GM20000 (cell line): ENCODE measurements at regions not wholly inside any gene's neighbourhood (a gene's known extent, or its start where the extent isn't known, plus 50 kb on each side); places are given as distances from the start of the nearest gene placed in this dataset.
"Not testable (repeated sequence)": the region's sequence is repeated elsewhere in the genome, so short reads cannot be mapped to it uniquely, and the experiment has no call there.

ENCODE experiments used
- DNase-seq: peaks from one replicate; pipeline ENCODE4 v3.0.0; 2012; ENCODE audit warnings: low spot score
- TF ChIP-seq, protein P1 (sequence below): IDR thresholded peaks from 2 replicates; pipeline ENCODE4 v1.5.1; 2012; ENCODE audit warnings: mild to moderate bottlenecking, control low read depth; ENCODE audit errors: extremely low read depth, missing control alignments

DNA sequence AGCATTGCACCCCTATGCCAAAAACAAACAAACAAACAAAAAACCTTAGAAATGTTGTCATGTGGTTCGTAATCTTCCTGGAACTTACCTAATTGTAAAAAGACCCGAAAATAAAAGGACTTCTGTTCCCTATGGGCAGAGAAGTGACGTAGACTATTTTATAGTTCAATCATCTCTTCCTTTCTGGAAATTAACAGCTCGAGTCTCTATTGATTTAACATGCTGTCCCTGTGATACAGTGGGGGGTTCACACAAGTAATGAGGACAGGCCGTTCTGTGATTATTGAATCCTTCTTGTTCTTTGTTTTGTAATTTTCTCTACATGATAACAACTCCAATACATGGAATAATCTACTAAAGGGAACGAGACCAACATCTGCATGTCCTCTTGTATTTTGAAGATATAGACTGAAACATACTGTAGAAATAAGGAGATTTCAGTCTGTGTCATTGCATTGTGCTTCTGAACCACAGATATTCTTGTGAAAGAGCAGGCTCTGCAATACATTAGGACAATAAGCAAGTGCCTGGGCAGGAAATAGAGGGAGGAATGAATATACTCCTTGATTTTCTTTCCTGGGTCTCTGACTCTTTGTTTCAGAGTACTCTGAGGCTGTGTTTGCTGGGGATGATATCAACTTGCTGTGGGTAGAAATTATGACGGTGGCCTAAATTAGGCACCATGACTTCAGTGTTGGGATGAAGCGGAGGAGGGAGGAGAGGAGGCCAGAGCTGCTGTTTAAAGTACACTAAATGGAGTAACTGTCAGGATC lies 65.7 kb upstream of the PPM1B start:
- DNase-seq = no peak
- TF ChIP-seq, protein P1, sequence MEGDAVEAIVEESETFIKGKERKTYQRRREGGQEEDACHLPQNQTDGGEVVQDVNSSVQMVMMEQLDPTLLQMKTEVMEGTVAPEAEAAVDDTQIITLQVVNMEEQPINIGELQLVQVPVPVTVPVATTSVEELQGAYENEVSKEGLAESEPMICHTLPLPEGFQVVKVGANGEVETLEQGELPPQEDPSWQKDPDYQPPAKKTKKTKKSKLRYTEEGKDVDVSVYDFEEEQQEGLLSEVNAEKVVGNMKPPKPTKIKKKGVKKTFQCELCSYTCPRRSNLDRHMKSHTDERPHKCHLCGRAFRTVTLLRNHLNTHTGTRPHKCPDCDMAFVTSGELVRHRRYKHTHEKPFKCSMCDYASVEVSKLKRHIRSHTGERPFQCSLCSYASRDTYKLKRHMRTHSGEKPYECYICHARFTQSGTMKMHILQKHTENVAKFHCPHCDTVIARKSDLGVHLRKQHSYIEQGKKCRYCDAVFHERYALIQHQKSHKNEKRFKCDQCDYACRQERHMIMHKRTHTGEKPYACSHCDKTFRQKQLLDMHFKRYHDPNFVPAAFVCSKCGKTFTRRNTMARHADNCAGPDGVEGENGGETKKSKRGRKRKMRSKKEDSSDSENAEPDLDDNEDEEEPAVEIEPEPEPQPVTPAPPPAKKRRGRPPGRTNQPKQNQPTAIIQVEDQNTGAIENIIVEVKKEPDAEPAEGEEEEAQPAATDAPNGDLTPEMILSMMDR = no peak

DNA sequence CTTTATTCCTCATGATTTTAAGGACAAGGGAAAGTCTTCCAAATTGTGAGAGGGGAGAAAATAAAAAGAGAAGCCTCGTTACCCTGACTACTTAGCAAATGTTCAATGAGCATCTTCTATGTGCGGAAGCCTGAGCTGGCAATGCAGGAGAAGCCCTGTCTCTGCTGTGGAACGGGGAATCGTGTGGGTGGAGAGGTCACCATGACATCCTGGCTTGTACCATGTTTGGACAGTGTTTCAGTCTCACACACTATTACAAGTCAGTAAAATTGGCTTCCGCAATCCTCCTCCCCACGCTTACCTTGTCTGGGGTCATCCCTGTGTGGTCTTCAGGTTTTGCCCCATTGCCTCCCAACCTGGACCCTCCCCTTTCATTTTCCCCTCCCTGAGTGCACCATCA lies 65.0 kb upstream of the PPM1B start:
- TF ChIP-seq, protein P1 = no peak

DNA sequence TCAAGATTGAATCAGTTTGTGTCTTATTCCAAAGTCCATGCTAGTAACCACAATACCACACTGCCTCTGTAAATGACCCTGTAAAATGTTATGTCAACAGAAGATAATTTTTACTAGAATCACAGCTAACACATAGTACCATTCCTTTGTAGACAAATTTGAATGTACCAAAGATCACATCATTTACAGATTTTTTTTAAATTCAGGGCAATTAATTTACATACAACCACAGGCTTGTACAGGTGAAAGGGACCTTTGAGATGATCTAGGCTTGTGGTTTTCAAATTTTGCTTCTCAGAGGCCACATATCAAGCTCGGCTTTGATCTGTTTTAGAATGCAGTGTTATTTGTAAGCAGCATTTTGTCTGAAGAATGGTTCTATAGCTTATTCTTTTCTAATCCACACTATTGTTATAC lies 63.8 kb upstream of the PPM1B start:
- TF ChIP-seq, protein P1 = no peak
- no peak for DNase-seq

More for the DNA sequence above, 65.0 kb upstream of the PPM1B start:
- no peak for DNase-seq

DNA sequence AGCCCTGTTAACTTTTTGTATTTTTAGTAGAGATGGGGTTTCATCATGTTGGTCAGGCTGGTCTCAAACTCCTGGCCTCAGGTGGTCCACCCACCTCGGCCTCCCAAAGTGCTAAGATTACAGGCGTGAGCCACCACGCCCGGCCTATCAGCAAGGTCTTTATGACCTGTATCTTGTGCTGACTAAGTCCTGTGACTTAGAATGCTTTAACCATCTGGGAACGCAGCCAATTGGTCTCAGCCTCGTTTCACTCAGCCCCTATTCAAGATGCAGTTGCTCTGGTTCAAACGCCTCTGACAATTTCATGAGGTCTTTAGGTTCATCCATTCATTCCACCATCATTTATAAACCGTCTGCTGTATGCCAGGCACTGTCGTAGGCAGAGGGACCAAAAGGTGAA lies 62.2 kb upstream of the PPM1B start:
- not testable (repeated sequence) for DNase-seq

DNA sequence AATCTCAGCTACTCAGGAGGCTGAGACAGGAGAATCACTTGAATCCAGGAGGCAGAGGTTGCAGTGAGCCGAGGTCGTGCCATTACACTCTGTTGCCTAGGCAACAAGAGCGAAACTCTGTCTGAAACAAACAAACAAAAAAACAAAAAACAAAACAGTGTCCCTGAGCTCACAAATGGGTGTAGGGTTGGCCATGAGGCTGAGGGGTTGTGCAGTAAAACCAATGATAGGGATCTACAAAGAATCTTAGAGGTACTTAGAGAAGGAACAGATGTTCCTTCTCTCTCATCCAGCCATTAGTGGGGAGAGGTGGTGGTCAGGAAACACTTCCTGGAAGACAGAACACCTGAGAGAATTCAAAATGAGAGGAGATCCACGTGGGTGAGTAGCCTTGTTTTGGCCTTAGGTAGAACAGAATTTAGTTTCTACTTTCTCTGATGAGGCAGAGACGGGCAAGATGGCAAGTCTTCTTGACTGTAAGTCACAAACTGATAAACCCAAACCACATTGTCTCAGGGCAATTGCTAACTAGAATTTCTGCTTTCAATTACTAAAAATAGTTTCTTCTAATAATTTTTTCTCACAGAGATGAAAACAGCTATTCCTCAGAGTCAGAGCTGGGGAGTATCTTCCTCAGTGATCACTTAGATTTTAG lies 61.5 kb upstream of the PPM1B start:
- peak; percentile 16 for DNase-seq
- TF ChIP-seq, protein P1 = no peak

DNA sequence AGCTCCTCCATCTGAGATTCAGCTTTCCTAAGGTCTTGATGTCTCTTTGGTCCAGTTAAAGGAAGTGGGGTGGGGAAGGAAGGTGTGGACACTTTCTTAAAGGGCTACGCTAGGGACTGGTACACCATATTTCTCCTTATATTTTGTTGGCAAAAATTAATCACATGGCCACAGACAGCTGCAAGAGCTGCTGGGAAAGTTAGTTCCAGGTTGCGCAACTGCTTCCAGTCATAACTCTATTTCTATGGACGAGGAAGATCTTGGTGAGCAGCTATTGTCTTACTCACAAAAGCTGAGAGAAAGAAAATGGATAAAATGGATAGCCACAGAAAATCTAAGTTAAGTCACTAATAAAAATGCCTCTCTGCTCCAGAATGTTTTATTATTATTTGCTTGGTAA lies 60.7 kb upstream of the PPM1B start:
- no peak for DNase-seq
- TF ChIP-seq, protein P1 = no peak

DNA sequence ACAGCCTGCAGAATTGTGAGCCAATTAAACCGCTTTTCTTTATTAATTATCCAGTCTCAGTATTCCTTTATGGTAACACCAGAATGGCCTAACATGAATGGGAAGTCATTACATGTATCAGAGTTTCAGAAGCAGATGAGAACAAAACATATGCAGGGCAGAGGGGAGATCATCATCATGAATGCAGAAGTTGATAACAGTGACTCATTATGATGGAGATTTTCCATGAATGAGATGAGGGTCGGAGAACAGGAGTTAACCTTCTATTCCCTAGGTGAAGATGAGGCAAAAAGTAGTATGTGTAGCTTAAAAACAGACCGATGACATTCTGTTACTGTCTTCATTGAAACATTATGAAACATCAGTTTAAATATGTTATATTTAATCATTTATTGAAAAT lies 59.5 kb upstream of the PPM1B start:
- no peak for DNase-seq

More for the DNA sequence above, 59.5 kb upstream of the PPM1B start:
- TF ChIP-seq, protein P1 = no peak
